ENCODE measurements at regions not wholly inside any gene's neighbourhood (a gene's known extent, or its start where the extent isn't known, plus 50 kb on each side); places are given as distances from the start of the nearest gene placed in this dataset.
"Not testable (repeated sequence)": the region's sequence is repeated elsewhere in the genome, so short reads cannot be mapped to it uniquely, and the experiment has no call there.

DNA sequence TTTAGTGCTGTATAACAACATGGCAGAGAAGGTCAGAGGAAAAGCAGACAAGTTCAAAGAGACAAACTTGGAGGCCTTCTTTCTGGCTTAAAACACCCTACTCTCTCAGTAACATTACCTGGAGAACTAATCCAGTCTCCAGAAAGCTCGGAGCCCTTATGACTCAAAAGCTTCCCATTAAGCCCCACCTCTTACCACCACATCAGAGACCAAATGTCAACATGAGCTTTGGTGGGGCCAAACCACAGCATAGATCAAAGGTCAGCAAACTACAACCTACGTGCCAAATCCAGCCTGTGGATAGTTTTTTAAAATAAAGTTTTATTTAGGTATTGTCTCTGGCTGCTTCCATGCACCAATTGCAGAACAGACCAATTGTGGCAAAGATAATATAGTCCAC lies 589.9 kb downstream of the DNAH5 start:
- TF ChIP-seq, protein P1, sequence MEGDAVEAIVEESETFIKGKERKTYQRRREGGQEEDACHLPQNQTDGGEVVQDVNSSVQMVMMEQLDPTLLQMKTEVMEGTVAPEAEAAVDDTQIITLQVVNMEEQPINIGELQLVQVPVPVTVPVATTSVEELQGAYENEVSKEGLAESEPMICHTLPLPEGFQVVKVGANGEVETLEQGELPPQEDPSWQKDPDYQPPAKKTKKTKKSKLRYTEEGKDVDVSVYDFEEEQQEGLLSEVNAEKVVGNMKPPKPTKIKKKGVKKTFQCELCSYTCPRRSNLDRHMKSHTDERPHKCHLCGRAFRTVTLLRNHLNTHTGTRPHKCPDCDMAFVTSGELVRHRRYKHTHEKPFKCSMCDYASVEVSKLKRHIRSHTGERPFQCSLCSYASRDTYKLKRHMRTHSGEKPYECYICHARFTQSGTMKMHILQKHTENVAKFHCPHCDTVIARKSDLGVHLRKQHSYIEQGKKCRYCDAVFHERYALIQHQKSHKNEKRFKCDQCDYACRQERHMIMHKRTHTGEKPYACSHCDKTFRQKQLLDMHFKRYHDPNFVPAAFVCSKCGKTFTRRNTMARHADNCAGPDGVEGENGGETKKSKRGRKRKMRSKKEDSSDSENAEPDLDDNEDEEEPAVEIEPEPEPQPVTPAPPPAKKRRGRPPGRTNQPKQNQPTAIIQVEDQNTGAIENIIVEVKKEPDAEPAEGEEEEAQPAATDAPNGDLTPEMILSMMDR (IDR thresholded peaks at IDR 0.05), result no peak
- no peaks in the 10 kb centered on the region for H3K9me3 ChIP-seq
- H3K4me3 ChIP-seq, result no peak overlapping the region
- DNase-seq (ENCODE audit: low spot score), result no peak
- H3K4me1 ChIP-seq, result no peaks in the 10 kb centered on the region
- no peak overlapping the region for H3K27ac ChIP-seq
- no peaks in the 10 kb centered on the region for H3K36me3 ChIP-seq
- no peaks in the 10 kb centered on the region for H3K27me3 ChIP-seq

DNA sequence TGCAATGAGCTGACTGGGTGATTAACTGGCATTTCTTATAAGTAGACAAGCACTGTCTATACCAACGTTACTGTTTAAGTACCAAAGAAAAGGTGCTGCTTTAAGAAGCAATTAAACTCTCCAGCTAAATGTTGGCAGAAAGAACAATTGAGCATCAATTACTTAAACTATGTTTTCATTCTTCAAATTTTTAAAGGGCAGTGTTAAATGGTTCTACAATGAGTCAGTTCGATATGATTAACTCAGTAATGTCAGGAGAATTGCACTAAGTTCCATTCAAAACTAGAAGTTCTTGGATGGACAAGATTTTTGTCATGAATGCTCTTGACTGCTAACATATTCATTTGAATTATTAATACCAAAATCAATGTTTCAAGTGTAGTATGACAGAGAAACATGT lies 593.7 kb downstream of the DNAH5 start:
- no peaks in the 10 kb centered on the region for H3K36me3 ChIP-seq
- DNase-seq (ENCODE audit: low spot score), result no peak
- H3K9me3 ChIP-seq, result no peaks in the 10 kb centered on the region
- H3K27ac ChIP-seq, result no peak overlapping the region
- TF ChIP-seq, protein P1 (IDR thresholded peaks at IDR 0.05), result no peak
- no peaks in the 10 kb centered on the region for H3K4me1 ChIP-seq
- no peak overlapping the region for H3K4me3 ChIP-seq
- no peaks in the 10 kb centered on the region for H3K27me3 ChIP-seq

DNA sequence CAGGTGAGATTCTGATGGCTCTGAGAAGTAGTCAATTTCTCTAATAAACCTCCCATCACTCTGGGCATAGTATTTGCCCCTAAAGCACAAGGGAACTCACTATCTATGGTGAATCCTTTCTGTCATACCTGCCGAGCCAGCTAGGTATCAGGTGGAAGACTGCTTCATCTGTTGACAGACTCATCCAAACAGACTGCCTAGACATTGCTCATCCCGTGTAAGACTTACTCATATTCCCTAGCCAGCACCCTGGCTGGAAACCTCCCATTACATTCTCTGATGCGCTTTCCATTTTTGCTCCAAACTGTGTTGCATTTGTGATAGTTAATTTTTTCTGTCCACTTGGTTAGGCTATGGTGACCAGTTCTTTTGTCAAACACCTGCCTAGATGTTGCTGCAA lies 595.9 kb downstream of the DNAH5 start:
- H3K4me1 ChIP-seq, result no peaks in the 10 kb centered on the region
- no peak overlapping the region for H3K4me3 ChIP-seq
- no peaks in the 10 kb centered on the region for H3K36me3 ChIP-seq
- H3K27ac ChIP-seq, result no peak overlapping the region
- H3K9me3 ChIP-seq, result no peaks in the 10 kb centered on the region
- no peak for DNase-seq (ENCODE audit: low spot score)
- TF ChIP-seq, protein P1 (IDR thresholded peaks at IDR 0.05), result no peak
- no peaks in the 10 kb centered on the region for H3K27me3 ChIP-seq

DNA sequence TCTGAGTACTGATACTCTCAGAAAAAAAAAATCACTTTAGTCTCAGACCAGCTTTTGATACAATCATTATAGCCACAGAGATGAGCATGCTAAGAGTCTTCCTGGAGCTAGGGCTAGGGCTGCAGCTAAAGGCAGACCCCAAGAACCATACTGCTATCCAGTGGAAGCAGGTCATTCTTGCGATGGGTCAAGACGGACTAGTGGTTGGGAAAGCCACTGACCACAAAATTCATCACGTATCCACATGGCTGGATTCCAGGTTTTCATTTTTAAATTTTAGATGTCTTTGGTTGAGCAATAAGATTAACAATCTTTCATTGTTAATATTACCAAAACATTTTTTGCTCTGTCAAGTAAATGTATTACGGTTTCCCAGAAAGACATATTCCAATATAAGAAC lies 598.1 kb downstream of the DNAH5 start:
- TF ChIP-seq, protein P1 (IDR thresholded peaks at IDR 0.05), result no peak
- Histone ChIP-seq H3K9me3 (peaks cover 0 to 6% of the 10 kb centered on the region in 2 donors), H3K4me3 (no peak overlapping the region), H3K4me1 (no peaks in the 10 kb centered on the region), H3K27me3 (no peaks in the 10 kb centered on the region), H3K27ac (no peak overlapping the region), H3K36me3 (no peaks in the 10 kb centered on the region)
- no peak for DNase-seq (ENCODE audit: low spot score)

DNA sequence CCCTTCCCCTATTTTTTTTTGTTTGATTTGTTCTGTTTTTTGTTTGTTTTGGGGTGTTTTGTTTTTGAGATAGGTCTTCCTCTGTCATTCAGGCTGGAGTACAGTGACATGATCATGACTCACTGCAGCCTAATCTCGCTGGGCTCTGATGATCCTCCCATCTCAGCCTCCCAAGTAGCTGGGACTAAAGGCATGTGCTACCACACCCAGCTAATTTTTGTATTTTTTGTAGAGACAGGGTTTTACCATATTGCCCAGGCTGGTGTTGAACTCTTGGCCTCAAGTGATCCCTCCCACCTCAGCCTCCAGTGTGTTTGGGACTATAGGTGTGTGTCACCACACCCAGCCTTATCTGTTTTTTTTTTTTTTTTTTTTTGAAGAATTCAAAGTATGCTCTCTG lies 605.4 kb downstream of the DNAH5 start:
- TF ChIP-seq, protein P1 (IDR thresholded peaks at IDR 0.05), result no peak
- Histone ChIP-seq H3K27ac (no peak overlapping the region), H3K27me3 (no peaks in the 10 kb centered on the region), H3K4me1 (no peaks in the 10 kb centered on the region), H3K9me3 (peaks cover 0 to 6% of the 10 kb centered on the region in 2 donors), H3K4me3 (no peak overlapping the region), H3K36me3 (no peaks in the 10 kb centered on the region)
- DNase-seq (ENCODE audit: low spot score), result no peak

DNA sequence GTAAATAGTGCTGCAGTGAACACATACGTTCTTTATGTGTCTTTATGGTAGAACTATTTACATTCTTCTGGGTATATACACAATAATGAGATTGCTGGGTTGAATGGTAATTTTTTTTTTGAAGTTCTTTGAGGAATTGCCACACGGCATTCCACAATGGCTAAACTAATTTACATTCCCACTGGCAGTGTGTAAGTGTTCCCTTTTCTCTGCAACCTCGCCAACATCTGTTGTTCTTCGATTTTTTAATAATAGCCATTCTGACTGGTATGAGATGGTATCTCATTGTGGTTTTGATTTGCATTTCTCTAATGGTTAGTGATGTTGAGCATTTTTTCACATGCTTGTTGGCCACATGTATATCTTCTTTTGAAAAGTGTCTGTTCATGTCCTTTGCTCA lies 609.5 kb downstream of the DNAH5 start:
- H3K27me3 ChIP-seq; H3K27ac ChIP-seq; H3K9me3 ChIP-seq; DNase-seq (ENCODE audit: low spot score); H3K4me1 ChIP-seq; H3K4me3 ChIP-seq; H3K36me3 ChIP-seq: not testable (repeated sequence)
